Superior temporal gyrus (tissue), 1 donor: ENCODE measurements at regions not wholly inside any gene's neighbourhood (a gene's known extent, or its start where the extent isn't known, plus 50 kb on each side); places are given as distances from the start of the nearest gene placed in this dataset.

Experiments used
- DNase-seq: peaks from one replicate; pipeline ENCODE4 v3.0.0-alpha.2; 2016; ENCODE audit errors: extremely low spot score

DNA sequence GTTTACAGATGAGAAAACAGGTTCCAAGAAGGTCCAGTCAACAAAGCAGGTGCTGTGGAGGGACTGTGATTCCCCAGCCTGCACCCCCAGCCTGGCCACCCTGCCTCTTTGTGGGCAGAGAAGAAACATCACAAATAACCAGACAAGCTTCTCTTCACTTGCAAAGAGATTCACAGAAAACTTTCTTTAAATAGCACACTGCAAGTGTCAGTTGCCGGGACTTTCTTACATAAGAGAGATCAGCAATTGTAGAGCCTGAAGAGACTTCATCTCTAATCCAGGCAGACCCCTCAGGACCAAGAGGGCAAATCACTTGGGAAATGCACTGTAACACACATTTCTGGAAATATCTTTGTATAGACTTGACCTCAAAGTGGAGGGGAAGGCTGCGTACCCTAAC is 207.9 kb upstream of the CHRNA7 start:
- DNase-seq: peak; percentile 60

DNA sequence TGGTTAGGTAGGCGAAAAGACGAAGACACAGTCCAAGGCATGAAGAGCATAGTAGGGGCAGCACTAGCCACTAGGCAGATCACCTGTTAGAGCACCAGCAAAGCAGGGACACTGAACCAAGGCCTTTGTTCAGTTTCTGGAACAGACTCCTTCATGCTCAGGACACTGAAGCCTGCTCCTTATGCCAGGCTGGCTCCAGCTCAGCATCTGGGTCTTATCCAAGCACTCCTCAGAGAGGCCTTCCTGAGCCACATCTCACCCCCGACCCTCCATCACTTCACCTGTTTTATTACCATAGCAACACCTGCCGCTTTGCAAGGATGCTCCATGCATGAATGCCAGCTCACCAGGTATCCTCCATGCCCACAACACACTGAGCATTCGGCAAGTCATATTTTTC is 206.3 kb upstream of the CHRNA7 start:
- DNase-seq: peak; percentile 66

DNA sequence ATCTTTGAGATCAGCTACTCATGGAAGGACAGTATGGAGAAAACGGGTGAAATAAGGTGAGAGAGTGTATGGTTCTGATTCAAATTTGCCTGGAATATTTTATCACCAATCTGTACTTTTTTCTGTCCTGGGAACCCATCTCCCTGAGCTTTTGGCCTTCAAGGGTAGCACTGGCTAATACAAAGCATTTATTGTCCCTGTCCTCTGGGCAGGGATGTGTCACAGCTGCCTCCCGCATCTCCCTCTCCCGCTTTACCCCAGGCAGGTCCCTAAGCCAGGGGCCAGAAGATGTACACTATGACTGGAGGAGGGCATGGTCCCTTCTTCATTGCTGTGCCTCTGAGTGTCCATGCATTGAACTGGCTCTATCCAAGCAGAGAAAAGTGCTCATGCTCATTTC is 201.7 kb upstream of the CHRNA7 start:
- DNase-seq: peak; percentile 59

DNA sequence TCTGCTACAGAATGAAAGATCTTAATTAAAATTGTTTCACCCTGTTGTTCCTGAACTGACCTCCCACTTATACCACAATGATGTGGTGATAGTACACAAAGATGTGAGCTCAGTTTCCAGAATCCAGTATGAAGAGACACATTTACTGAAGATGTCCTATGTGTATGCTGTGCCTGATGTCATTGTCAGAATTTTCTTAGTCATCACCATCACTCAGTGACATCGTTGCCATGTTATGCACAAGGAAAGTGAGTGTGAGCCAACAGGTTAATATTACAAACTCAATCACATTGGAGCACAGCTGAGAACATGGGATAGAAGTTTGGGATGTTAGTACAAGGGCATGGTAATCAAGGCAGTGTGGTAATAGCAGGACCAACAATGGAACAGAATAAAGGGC is 199.7 kb upstream of the CHRNA7 start:
- DNase-seq: no peak

DNA sequence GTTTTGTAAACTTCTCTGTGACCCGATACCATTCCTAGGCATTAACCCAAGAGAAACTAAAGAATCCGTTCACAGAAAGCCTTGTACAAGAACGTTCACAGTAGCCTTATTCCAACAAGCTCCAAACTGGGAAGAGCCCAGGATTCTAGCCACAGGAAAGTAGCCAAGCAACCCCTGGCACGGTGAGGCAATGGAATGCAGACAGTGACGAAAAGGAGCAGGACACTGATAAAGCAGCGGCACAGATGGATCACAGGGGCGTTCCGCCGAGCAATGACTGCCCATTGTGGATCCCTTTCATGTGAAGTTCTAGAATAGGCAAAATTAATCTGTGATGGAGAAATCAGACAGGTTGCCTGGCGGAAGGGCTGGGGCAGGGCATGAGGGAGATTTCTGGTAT is 198.7 kb upstream of the CHRNA7 start:
- no peak for DNase-seq

DNA sequence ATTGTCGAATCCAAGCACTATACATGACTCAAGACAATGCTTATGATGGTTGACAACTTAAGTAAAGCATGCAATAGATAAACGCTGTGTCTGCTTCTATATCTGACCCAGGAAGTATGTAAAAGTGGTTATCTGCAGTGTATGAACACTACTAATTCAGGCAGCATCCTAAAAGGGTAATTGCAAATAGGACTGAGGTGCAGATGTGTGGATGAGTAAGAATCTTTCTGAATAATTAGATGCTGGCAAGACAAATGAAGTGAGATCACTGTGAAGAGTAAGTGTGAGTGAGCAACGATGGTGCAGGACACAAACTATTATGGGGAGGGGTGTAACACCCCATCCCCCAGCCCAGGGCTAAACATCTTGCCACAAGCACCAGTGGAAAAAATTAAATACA is 195.7 kb upstream of the CHRNA7 start:
- DNase-seq: no peak

DNA sequence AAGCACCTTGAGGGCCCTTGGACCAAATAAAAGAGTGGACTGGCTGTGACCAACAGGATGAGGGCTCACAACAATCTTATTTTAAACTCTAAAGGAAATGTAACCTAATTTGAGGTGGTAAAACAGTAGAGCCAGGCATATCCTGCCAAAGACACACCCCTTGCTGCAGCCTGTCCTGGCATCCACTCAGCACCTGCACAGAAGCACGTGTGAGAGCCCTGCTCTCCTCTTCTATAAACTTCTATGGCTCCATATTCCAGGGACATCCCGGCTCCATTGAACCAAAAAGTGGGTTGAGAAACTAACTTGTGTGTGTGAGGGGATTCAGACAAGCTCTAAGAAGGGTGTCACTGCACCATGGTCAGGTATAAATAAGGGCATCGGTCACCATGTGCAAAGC is 190.9 kb upstream of the CHRNA7 start:
- DNase-seq: no peak

DNA sequence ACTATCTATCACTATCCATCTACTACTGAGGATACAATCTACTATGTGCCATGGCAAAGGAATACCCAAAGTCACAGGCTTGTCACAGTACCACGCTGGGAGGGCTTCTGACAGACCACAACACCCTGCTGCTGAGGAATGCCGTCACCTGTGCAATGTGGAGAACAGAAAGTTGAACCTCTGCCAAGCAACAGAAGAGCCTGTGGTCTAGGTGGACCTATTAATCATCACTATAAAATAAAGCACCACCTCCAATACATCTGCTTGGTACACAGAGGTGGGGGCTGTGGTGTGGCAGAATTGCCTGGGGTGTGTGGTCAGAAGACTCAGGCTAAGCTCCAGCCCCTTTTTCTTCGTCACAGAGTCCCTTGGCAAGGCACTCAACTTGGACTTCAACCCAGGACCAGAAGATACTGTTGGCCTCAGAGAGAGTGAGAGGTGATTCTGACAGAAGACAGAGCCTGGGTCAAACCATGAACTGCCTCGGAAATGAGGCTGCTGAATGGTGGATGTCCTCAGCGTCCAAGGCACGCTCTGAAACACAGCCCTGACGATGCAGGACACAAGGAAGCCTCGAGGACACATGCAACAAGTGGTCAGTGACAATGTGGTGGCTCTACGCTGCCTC is 189.4 kb upstream of the CHRNA7 start:
- DNase-seq: no peak

DNA sequence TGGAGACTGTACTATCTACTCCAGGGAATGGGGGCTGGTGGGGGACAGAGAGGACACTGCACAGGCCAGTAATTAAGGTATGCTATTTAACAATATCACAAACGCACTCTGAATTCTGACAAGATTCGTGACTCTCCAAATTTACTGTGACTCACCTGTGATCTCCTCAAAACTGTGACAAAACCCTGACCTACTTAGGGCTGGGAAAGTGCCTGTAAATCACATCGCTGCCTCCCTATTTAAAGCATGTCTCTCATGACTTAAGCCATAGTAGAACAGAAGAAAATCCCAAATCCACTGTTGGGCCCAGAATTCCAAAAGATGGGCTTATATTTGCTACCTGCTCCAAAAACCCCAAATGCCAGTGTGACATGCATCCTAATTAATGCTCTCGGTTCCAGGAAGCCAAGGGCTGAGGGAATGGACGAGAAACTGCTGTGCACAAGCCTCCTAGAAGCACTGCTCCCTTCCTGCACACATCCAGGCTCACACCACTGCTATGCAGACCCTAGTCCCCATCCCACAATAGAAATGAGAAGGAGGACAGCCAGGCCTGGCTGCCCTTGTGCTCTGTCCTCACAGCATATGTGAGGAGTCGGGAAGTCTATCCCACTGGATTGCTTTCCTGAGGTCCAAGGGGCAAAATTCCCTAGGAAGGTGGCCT is 187.7 kb upstream of the CHRNA7 start:
- DNase-seq: peak; percentile 74

DNA sequence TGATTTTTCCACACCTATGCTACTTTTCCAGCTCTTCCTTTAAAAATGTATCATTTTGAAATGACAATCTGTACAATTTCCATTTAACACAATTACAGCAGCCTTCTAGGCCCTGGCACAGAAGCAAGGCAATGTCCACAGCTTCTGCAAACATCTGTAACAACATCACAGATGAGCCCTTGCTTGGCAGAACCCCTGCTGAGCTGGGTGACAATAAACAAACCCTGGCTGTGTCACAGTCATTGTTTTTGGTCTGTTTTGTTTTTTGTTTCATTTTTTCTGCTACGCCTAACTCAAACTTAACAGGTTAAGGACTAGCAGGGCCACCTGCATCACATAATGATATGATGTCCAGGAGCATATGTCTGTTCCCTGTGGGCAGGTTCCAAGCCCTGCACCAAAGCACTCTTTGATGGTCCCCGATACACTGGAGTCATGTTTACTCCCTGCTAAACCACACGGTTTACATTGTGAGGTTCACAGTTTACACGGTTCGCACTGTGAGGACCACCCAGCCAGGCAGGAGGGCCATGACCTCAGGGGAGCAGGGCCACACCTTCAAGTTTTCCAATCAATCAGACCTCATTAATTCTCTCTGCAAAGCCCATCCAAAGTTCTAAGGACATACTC is 186.8 kb upstream of the CHRNA7 start:
- peak; percentile 94 for DNase-seq

DNA sequence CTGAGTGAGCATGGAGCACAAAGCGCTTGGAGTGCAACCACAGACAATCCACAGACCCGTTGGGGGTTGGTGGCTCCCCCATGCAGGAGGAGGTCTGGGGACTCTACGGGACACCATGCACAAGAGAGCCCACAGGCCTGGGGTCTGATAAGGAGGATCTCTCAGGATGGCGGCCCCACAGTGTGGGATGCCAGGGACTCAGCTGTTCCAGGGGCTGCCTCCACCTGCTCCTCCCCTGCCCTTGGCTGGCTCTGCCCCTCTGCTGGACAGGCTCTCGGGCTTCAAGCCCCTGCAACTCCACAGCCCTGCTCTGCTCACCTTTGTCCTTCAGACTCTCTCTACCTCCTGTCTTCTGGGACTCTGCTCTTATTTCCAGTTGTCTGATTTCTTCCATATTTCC is 184.5 kb upstream of the CHRNA7 start:
- no peak for DNase-seq

DNA sequence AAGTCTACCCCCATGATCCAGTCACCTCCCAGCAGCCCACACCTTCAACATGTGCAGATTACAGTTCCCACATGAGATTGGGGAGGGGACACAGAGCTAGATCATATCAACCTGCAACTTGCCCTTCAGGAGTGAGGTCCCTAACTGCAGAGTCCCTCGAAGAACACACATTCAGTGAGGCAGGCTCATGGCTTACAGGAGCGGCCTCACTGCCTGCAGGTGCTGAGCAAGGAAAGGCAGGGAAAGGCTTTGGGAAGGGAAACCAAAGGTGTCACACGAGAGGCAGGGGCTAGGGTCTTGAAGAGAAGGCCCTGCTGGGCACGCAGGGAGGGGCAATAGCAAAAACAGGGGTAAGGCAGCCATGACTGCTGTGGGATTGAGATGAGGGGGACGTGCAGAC is 182.4 kb upstream of the CHRNA7 start:
- no peak for DNase-seq

DNA sequence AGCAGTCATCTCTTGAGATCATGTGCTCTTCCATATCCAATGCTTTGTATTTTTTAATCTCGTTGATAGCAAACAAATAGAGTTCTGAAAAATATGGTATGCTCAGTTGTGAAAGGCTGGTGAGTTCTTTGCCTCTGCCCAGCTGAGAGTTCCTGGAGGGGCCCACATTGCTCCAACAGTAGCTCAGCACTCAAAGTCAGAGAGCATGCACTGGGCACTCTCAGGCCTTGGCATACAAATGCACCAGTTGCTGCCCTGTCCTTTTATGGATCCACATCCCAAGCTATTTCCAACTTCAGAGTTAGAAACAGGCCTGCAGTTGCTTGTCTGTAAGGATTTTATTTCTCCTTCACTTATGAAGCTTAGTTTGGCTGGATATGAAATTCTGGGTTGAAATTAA is 181.7 kb upstream of the CHRNA7 start:
- DNase-seq: no peak

DNA sequence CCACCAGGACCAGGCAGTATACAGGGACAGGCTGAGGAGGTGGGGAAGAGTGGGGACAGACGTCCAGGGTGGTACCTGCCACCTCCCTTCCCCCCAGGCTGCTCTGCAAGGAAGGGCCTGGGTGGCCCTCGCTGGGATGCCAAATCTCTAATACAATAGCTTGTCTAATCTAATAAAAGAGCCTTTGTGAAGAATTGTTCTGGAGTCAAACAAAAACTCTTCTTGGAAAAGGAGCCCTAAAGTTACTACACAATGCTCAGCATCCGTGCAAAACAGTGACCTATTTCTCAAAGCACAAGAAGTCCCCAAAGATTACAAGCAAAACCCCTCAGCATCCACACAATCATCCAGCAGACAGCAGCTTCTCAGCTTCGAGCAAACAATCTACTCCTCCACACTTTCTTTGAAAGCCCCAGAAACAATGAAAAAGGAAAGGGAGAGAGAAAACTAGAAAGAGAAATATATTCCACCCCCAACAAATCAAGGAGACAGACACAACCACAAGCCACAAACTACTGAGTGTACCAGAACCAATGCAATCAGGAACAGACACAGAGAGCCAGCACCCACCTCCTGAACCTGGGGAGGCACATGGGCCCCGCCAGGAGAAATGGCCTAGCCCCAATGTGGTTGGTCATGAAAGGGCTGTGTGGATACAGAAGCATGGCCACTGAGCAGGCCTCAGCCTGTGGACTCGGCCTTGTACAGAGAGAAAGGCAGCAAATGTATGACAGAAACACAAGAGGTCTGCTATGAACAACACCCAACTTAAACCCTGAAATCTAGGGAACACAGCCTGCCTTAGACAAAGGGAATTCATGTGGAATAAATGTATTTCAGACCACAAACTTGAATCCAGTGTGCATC is 177.1 kb upstream of the CHRNA7 start:
- DNase-seq: peak; percentile 77

DNA sequence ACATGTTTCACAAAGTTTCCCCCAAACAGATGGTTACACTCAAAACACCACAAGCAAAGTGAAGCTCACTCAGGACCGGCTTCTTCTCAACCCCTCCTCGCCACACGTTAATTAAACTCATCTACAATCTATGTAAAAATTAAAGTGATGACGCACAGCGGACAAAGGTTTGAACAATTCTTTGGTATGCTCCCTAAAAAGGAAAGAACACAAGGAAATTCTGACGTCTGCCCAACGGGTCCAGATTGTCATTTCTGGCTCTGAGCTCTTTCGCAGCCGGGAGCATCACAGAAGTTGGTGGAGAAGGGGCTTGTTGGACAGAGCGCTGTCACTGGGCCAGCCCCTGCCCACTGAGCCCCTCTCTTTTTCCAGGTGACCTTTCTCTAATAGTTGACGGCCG is 173.7 kb upstream of the CHRNA7 start:
- DNase-seq: no peak

DNA sequence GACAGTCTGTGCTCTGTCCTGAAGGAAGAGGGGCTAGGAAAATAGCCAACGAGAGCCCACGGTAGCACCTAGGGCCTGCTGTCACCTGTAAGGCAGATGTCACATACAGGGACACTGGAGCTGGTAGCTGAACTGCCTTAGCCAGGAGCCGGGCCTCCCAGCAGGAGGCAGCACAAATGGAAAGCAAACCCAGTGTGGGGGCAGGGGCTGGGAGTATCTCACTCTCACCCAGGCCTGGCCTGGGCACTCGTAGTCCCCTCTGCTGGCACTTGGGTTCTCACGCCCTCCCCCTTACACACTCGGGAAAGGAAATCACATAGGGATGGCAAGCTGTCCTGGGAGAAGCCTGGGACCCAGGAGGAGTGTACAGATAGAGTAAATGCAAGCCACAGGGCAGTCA is 173.1 kb upstream of the CHRNA7 start:
- DNase-seq: no peak

DNA sequence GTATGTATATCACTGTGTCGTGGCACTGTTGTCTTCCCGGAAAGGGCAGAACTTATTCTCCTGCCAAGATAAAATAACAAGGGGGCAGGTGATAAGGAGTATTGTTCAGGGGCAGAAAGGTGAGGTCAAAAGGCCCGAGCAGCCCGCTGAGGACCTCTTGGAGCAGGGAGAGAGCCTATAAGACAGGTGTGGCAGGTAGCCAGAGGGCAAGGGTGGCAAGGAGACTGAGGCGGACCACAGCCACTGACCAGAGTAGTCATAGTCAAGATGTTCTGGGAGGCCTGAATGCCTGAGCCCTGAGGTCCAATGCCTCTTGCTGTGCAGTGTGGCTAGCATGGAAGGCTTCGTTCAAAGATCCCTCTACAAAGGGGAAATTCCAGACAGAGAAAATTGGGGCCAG is 172.3 kb upstream of the CHRNA7 start:
- DNase-seq: no peak

DNA sequence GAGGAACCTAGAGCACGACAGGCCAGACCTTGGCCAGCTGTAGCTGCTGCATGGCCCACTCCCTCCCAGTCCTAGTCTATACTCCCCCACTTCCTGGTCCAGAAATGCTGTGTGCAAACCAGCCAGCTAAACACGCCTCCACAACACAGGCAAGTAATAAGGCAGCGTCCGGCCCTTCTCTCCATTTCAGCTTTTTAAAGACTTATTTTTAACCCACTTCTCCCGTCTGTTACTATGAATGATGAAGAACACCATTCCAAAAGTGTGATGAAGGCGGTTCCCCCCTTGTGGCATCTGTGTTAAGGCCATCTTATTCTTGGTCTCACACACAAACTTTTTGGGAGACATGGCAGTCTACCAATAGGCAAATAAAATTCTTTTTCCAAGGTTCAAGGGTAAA is 164.1 kb upstream of the CHRNA7 start:
- no peak for DNase-seq

DNA sequence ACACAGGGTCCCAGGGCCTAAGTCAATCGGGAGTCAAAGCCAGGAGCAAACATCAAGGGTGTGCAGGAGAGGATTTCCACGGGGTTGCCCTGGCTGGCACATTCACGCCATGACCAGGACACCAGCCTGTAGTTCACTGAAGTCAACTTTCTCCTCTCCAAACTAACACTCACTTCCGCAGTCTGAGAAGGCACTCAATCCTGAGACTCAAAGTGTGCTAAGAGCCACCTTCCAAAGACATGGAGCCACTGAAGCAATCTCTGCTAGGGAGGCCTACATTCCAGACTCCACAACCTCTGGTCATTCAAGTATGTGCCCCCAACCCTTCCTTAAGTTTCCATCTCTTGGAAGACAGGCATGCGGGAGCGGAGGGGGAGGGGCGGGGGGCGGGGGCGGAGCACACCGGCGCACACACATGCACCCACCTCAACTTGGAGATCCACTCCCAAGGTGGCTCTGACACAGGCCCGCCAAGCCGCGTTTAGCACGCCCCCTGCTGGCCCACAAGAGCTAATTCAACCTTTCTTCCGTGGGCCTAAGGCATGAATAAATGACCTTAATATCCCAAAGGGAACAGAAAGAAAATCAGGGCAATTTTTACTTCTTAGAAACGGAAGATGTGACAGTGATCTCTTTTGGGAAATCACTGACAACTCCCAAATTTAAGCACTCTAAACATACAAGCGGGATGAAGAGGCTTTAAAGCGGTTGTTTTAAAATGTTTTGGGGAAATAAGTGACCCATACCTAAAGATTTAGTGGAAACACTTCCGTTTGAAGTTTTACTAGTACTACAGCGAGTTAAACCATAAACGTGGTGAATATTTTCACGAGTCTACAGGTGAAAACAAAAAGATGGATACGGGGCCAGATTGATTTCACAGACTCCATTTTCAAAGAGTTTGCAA is 162.5 kb upstream of the CHRNA7 start:
- DNase-seq: peak; percentile 91

DNA sequence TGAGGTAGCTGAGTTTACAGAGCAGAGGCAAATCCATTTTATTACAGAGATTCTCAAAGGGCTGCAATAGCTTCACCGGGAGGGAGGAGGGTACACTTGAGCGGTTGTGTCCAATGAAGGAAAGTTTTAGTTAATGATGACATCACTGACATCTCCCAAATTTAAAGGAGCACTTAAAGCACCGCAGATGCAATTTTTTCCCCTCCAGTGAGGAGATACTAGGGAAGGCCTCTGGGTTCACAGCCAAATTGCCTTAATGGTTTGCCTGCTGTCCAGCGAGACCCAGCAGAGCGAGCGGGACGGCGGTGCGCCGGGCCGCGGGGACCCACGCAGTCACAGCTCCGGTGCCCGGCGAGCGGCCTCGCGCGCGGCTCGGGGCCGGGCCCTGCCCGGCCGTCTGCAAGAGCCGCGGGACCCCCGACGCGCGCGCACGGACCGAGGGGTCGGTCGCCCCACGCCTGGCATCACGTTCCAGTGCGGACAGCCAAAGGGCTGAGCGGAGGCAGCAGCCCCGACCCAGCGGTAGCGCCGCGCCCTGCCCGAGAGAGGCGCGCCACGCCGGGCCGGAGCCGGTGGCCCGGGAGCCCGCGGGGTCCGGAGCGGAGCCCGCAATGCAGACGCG is 160.5 kb upstream of the CHRNA7 start:
- peak; percentile 71 for DNase-seq
